Thyroid gland (tissue), 4 donors: ENCODE measurements at regions not wholly inside any gene's neighbourhood (a gene's known extent, or its start where the extent isn't known, plus 50 kb on each side); places are given as distances from the start of the nearest gene placed in this dataset.

Experiments used
- DNase-seq, 2 donors: peaks; one replicate each; pipeline ENCODE4 v3.0.0-alpha.2; 2019
- H3K27ac ChIP-seq, 3 donors: fragments of 200-600 bp; sonication (generic); 1 replicate in 2 of 3; 2 replicates in 1 of 3; pipeline ENCODE4 v1.5.1; 2016 to 2019; ENCODE audit warnings: mild to moderate bottlenecking in 1 of 3, moderate library complexity in 1 of 3
- H3K27me3 ChIP-seq: fragments of 200-600 bp; sonication (generic); one replicate; pipeline ENCODE4 v1.5.1; 2019
- H3K36me3 ChIP-seq, 2 donors: fragments of 200-600 bp; sonication (generic); one replicate each; pipeline ENCODE4 v1.5.1; 2016 to 2019
- H3K4me1 ChIP-seq, 2 donors: fragments of 200-600 bp; sonication (generic); one replicate each; pipeline ENCODE4 v1.5.1; 2017 to 2019
- H3K4me3 ChIP-seq, 3 donors: fragments of 200-600 bp; sonication (generic); replicated peaks in 1 of 3; 1 replicate in 2 of 3; 2 replicates in 1 of 3; pipeline ENCODE4 v1.5.1; 2016; ENCODE audit warnings: mild to moderate bottlenecking in 1 of 3
- H3K9me3 ChIP-seq: fragments of 200-600 bp; sonication (generic); one replicate; pipeline ENCODE4 v1.5.1; 2017
- CTCF ChIP-seq, 6 experiments: fragments of 200-600 bp in 3 of 6; fragments of 450-650 bp in 3 of 6; sonication (generic) in 3 of 6; IDR thresholded peaks; one replicate each; pipeline ENCODE4 v1.5.1; 2016 to 2019; ENCODE audit warnings: antibody characterized with exemption in 6 of 6, mild to moderate bottlenecking in 2 of 6, inconsistent platforms in 1 of 6, moderate library complexity in 1 of 6
- POLR2A ChIP-seq, 2 donors: fragments of 450-650 bp; IDR thresholded peaks; one replicate each; pipeline ENCODE4 v1.6.1; 2017; ENCODE audit warnings: antibody characterized with exemption in 2 of 2, mild to moderate bottlenecking in 2 of 2, moderate library complexity in 1 of 2
- WGBS, 2 donors: methylation state at CpG; one replicate each; pipeline ENCODE4 v1.1.5; 2017; 5-methylcytosine and 5-hydroxymethylcytosine counted together
- intact Hi-C: fragments of 100-400 bp; cut with DNase I; formaldehyde crosslinking; loops from one replicate; pipeline ENCODE4 v1.15.1; 2023

- TF ChIP-seq POLR2A (IDR thresholded peaks at IDR 0.05) = no peak
- peak in 5 of 6 experiments; percentile 18 to 96 (median 80) for TF ChIP-seq CTCF (IDR thresholded peaks at IDR 0.05)
- Histone ChIP-seq H3K27me3 (no peaks in the 10 kb centered on the region), H3K36me3 (no peaks in the 10 kb centered on the region), H3K4me3 (no peak overlapping the region), H3K9me3 (no peaks in the 10 kb centered on the region), H3K4me1 (no peaks in the 10 kb centered on the region), H3K27ac (no peak overlapping the region)
- intact Hi-C loops = loop anchor here (5.0 kb wide), 1 partner anchor 263 kb away; no protein-coding TSS in a partner anchor
- 63 to 68% methylated on average over 22 to 25 of the region's 25 CpGs for WGBS, 2 donors
- peak; percentile 86 to 92 for DNase-seq
Measured at GRCh38 chr11:71080239-71081097, 171.9 kb downstream of the SHANK2 start.

GRCh38 chr11:71079795-71080194 lies 172.6 kb downstream of the SHANK2 start:
- Histone ChIP-seq H3K27me3 (no peaks in the 10 kb centered on the region), H3K4me1 (no peaks in the 10 kb centered on the region), H3K27ac (no peak overlapping the region), H3K9me3 (no peaks in the 10 kb centered on the region), H3K36me3 (no peaks in the 10 kb centered on the region), H3K4me3 (no peak overlapping the region)
- no peak for TF ChIP-seq POLR2A (IDR thresholded peaks at IDR 0.05)
- no peak for TF ChIP-seq CTCF (IDR thresholded peaks at IDR 0.05)
- 84% methylated on average over 3 of the region's 3 CpGs for WGBS, 2 donors
- no peak for DNase-seq
- intact Hi-C loops = loop anchor here (5.0 kb wide), 1 partner anchor 262 kb away; no protein-coding TSS in a partner anchor

- 79 to 93% methylated on average over 6 of the region's 6 CpGs for WGBS, 2 donors
- no peak for DNase-seq
- Histone ChIP-seq H3K27ac (no peak overlapping the region), H3K27me3 (no peaks in the 10 kb centered on the region), H3K4me3 (no peak overlapping the region), H3K4me1 (no peaks in the 10 kb centered on the region), H3K9me3 (no peaks in the 10 kb centered on the region), H3K36me3 (no peaks in the 10 kb centered on the region)
- TF ChIP-seq CTCF (IDR thresholded peaks at IDR 0.05) (no peak), POLR2A (IDR thresholded peaks at IDR 0.05) (no peak)
- intact Hi-C loops = no loop called here
Measured at GRCh38 chr11:71078482-71078881, 173.9 kb downstream of the SHANK2 start.

- no peak for DNase-seq
- H3K4me3 ChIP-seq = no peak overlapping the region
- intact Hi-C loops = no loop called here
- no peaks in the 10 kb centered on the region for H3K36me3 ChIP-seq
- H3K9me3 ChIP-seq = no peaks in the 10 kb centered on the region
- TF ChIP-seq POLR2A (IDR thresholded peaks at IDR 0.05) (no peak), CTCF (IDR thresholded peaks at IDR 0.05) (no peak)
- H3K4me1 ChIP-seq = no peaks in the 10 kb centered on the region
- WGBS, 2 donors = 85 to 87% methylated on average over 7 of the region's 7 CpGs
- no peaks in the 10 kb centered on the region for H3K27me3 ChIP-seq
- H3K27ac ChIP-seq = no peak overlapping the region
Measured at GRCh38 chr11:71076525-71077304, 175.7 kb downstream of the SHANK2 start.
